Muscle layer of duodenum (tissue), 2 donors: ENCODE measurements at regions not wholly inside any gene's neighbourhood (a gene's known extent, or its start where the extent isn't known, plus 50 kb on each side); places are given as distances from the start of the nearest gene placed in this dataset.
A peak's percentile ranks its signal among the peaks of the same experiment; 100 is the strongest.
"Not testable (repeated sequence)": the region's sequence is repeated elsewhere in the genome, so short reads cannot be mapped to it uniquely, and the experiment has no call there.

Source experiments
- H3K27ac ChIP-seq: one replicate; pipeline ENCODE4 v1.7.0; 2013; ENCODE audit warnings: mild to moderate bottlenecking, low read length
- H3K27me3 ChIP-seq: one replicate; pipeline ENCODE4 v1.7.0; 2013; ENCODE audit warnings: low read depth, mild to moderate bottlenecking, control low read depth, low read length
- H3K36me3 ChIP-seq, 2 donors: one replicate each; pipeline ENCODE4 v1.7.0; 2013; ENCODE audit warnings: low read length in 2 of 2, control low read depth in 1 of 2, mild to moderate bottlenecking in 1 of 2; ENCODE audit not compliant: insufficient read depth in 2 of 2, control insufficient read depth in 1 of 2
- H3K4me1 ChIP-seq, 2 donors: one replicate each; pipeline ENCODE4 v1.7.0; 2013; ENCODE audit warnings: low read length in 2 of 2, mild to moderate bottlenecking in 2 of 2, control low read depth in 1 of 2, moderate library complexity in 1 of 2; ENCODE audit not compliant: insufficient read depth in 2 of 2, control insufficient read depth in 1 of 2
- H3K4me3 ChIP-seq, 2 donors: one replicate each; pipeline ENCODE4 v1.7.0; 2013; ENCODE audit warnings: low read length in 2 of 2, low read depth in 1 of 2, mild to moderate bottlenecking in 1 of 2
- H3K9me3 ChIP-seq, 2 donors: one replicate each; pipeline ENCODE4 v1.7.0; 2013; ENCODE audit warnings: low read length in 2 of 2, control low read depth in 1 of 2, mild to moderate bottlenecking in 1 of 2; ENCODE audit not compliant: control insufficient read depth in 1 of 2
- donor health status: healthy.

DNA sequence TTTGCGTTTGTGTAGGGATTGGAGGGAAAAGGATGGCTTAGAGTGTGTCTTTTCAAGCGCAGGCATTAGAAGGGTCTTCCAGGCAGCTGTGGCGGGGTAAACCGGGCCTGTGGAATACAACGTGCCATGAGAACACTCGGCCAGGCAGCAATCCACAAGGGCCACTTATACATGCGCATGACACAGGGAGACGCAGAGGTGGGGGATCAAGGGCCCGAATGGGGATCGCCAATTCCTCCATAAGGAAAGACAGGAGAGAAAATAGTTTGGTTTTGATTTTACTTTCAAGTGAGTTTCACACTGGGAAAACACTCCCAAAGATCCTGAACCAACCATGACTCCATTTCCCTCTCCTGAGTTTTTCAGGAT is 71.6 kb downstream of the SPRING1 start:
- no peaks in the 10 kb centered on the region for H3K27me3 ChIP-seq
- no peak overlapping the region for H3K27ac ChIP-seq
- no peaks in the 10 kb centered on the region for H3K9me3 ChIP-seq
- H3K4me1 ChIP-seq, result no peaks in the 10 kb centered on the region
- no peaks in the 10 kb centered on the region for H3K36me3 ChIP-seq
- no peak overlapping the region for H3K4me3 ChIP-seq

DNA sequence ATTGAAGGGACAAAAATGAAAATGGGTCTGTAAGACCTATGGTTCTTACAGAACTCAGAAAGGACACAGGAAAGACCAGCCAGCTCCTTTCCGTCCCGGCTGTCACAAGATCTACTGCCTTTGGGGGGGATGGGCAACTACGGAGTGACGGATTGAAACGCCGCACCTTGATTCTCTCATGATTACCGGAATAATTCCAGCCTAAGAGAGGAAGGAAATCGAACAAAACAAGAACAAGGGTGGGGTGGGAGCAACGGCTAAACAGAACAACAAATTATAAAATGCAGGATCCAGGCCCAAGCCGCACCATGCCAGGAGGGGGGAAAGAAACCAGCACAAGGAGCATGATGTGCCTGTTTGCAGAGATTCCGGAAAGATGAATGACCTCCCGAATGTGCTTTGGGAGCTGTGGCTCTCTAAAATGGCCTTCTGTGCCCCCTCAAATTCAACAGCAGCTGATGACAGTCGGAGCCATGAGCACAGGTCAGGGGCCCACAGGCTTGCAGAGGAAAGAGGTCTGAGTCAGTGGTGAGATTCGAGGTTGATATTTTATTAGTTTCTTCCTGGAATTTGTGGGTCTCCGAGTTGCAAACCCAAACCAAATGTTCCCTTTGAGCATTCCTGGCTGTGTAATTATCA is 72.1 kb downstream of the SPRING1 start:
- Histone ChIP-seq H3K36me3 (no peaks in the 10 kb centered on the region), H3K9me3 (no peaks in the 10 kb centered on the region), H3K4me3 (no peak overlapping the region), H3K27me3 (no peaks in the 10 kb centered on the region), H3K27ac (no peak overlapping the region), H3K4me1 (no peaks in the 10 kb centered on the region)

- H3K36me3 ChIP-seq, result no peaks in the 10 kb centered on the region
- H3K4me3 ChIP-seq, result no peak overlapping the region
- no peaks in the 10 kb centered on the region for H3K4me1 ChIP-seq
- H3K9me3 ChIP-seq, result no peaks in the 10 kb centered on the region
- no peaks in the 10 kb centered on the region for H3K27me3 ChIP-seq
- H3K27ac ChIP-seq, result no peak overlapping the region
Observed at GRCh38 chr12:116664085-116664484, 73.8 kb downstream of the SPRING1 start.

- Histone ChIP-seq H3K27me3 (no peaks in the 10 kb centered on the region), H3K27ac (no peak overlapping the region), H3K4me1 (peaks cover 0 to 9% of the 10 kb centered on the region in 2 donors), H3K4me3 (no peak overlapping the region), H3K36me3 (no peaks in the 10 kb centered on the region), H3K9me3 (no peaks in the 10 kb centered on the region)
Observed at GRCh38 chr12:116662612-116663144, 75.2 kb downstream of the SPRING1 start.

DNA sequence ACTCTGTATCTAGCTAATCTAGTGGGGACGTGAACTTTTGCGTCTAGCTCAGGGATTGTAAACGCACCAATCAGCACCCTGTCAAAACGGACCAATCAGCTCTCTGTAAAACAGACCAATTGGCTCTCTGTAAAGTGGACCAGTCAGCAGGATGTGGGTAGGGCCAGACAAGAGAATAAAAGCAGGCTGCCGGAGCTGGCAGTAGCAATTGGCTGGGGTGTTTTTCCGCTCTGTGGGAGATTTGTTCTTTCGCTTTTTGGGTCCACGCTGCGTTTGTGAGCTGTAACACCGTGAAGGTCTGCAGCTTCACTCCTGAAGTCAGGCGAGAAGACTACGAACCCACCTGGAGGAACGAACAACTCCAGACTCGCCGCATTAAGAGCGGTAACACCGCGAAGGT is 76.5 kb downstream of the SPRING1 start:
- Histone ChIP-seq H3K36me3 (no peaks in the 10 kb centered on the region), H3K27ac (no peak overlapping the region), H3K4me1 (peaks cover 0 to 9% of the 10 kb centered on the region in 2 donors), H3K9me3 (no peaks in the 10 kb centered on the region), H3K4me3 (no peak overlapping the region), H3K27me3 (no peaks in the 10 kb centered on the region)

GRCh38 chr12:116660740-116661139 is 77.1 kb downstream of the SPRING1 start:
- H3K27me3 ChIP-seq, H3K36me3 ChIP-seq, H3K9me3 ChIP-seq, H3K4me3 ChIP-seq, H3K4me1 ChIP-seq, H3K27ac ChIP-seq: not testable (repeated sequence)

DNA sequence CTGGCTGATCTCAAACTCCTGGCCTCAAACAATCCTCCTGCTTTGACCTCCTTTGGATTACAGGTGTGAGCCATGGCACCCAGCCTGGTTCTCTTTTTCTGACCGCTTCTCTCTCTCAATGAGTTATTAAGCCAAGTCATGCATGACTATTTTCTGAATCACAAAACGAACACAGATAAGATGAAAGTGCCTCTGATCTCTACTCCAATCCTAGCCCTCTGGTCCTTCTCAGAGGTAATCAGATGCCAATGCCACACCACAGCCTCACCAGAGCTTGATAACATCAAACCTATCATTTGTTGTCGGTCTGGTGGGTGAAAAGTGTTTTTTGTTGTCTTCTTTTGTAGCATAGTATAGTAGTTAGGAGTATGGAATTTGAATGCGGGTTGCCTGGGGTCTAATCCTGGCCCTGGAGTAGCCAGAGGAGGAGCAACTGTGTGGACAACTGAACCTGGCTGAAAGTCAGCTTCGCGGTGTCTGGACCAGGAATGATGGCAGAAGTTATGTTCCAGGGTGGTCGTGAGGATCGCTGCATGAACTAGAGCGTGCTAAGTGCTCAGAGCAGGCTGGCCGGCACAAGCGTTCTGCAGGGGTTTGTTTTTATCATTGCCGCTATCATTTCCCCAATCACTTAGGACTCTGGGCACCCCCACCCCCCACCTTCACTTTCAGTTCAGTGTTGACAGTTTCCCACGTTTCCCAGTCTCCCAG is 77.9 kb downstream of the SPRING1 start:
- no peaks in the 10 kb centered on the region for H3K9me3 ChIP-seq
- H3K27ac ChIP-seq, result no peak overlapping the region
- H3K36me3 ChIP-seq, result no peaks in the 10 kb centered on the region

GRCh38 chr12:116657921-116658495 is 79.9 kb downstream of the SPRING1 start:
- no peak overlapping the region for H3K27ac ChIP-seq
- H3K36me3 ChIP-seq, result no peaks in the 10 kb centered on the region
- H3K27me3 ChIP-seq, result no peaks in the 10 kb centered on the region
- H3K9me3 ChIP-seq, result no peaks in the 10 kb centered on the region
- peaks cover 0 to 9% of the 10 kb centered on the region in 2 donors for H3K4me1 ChIP-seq
- peak overlapping the region; percentile 27 to 50 for H3K4me3 ChIP-seq

More for the DNA sequence above, 77.9 kb downstream of the SPRING1 start:
- H3K27me3 ChIP-seq, result no peaks in the 10 kb centered on the region
- H3K4me3 ChIP-seq, result no peak overlapping the region
- H3K4me1 ChIP-seq, result peaks cover 0 to 9% of the 10 kb centered on the region in 2 donors

GRCh38 chr12:116656306-116656705 is 81.6 kb downstream of the SPRING1 start:
- H3K27ac ChIP-seq, result no peak overlapping the region
- H3K4me3 ChIP-seq, result no peak overlapping the region
- H3K27me3 ChIP-seq, result no peaks in the 10 kb centered on the region
- no peaks in the 10 kb centered on the region for H3K36me3 ChIP-seq
- peaks cover 0 to 9% of the 10 kb centered on the region in 2 donors for H3K4me1 ChIP-seq
- H3K9me3 ChIP-seq, result no peaks in the 10 kb centered on the region

DNA sequence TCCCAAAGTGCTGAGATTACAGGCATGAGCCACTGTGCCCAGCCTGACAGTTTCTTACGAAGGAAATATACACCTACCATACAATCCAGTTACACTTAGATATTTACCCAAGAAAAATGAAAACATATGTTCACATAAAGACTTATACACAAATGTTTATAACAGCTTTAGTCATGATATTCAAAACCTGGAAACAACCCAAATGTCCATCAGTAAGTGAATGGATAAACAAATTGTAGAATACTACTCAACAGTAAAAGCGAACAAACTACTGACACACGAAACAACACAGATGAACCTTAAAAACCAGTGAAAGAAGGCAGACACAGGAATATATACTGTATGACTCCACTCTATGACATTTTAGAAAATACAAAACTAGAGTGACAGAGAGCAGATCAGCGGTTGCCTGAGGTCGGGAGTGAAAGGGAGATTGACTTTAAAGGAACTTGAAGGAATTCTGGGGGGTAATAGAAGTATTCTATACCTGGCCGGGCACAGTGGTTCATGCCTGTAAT is 83.6 kb downstream of the SPRING1 start:
- H3K27me3 ChIP-seq, result no peaks in the 10 kb centered on the region
- H3K4me3 ChIP-seq, result no peak overlapping the region
- H3K4me1 ChIP-seq, result peaks cover 0 to 9% of the 10 kb centered on the region in 2 donors
- H3K9me3 ChIP-seq, result no peaks in the 10 kb centered on the region
- no peaks in the 10 kb centered on the region for H3K36me3 ChIP-seq
- no peak overlapping the region for H3K27ac ChIP-seq

DNA sequence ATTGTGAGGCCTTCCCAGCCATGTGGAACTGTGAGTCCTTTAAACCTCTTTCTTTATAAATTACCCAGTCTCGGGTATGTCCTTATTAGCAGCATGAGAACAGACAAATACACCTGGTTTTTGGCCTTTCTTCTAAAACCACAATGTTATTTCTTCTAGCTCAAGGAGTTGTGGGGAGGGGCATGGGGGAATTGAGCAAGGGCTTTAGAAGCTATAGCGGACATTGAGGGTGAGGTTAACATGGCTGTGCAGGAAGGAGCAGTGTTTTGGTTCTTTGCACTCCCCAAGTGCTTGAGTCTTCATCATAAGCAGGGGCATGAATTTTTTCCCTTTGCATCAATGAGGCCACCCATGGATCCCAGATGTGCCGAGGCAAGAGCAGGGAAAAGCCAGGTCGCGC is 86.8 kb downstream of the SPRING1 start:
- H3K27ac ChIP-seq, result no peak overlapping the region
- no peaks in the 10 kb centered on the region for H3K9me3 ChIP-seq
- H3K36me3 ChIP-seq, result no peaks in the 10 kb centered on the region
- H3K4me3 ChIP-seq, result no peak overlapping the region
- no peaks in the 10 kb centered on the region for H3K27me3 ChIP-seq
- H3K4me1 ChIP-seq, result no peaks in the 10 kb centered on the region
